ENCODE measurements at regions not wholly inside any gene's neighbourhood (a gene's known extent, or its start where the extent isn't known, plus 50 kb on each side); places are given as distances from the start of the nearest gene placed in this dataset.

DNA sequence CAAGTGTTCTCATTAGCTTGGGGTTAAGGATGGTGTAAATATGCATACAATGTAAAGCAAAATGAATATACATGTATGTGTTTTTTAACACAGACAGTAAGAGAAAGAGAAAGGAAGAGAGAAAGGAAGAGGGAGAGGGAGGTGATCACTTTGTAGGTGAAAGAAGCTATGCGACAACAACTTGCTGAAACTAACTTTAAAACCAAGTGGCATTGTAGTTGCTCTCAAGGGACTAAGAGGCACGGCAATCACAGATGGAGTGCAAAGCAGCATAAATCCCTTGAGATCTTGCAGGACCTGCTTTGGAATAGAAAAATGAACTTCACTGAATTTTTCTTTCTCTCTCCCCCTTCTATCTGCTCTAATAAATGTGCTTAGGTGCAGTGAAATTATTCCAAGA is 1665.0 kb upstream of the TENM3 start:
- H3K4me3 ChIP-seq (replicated peaks; ENCODE audit: insufficient read depth, low read length), result no peak overlapping the region
- TF ChIP-seq, protein P1, sequence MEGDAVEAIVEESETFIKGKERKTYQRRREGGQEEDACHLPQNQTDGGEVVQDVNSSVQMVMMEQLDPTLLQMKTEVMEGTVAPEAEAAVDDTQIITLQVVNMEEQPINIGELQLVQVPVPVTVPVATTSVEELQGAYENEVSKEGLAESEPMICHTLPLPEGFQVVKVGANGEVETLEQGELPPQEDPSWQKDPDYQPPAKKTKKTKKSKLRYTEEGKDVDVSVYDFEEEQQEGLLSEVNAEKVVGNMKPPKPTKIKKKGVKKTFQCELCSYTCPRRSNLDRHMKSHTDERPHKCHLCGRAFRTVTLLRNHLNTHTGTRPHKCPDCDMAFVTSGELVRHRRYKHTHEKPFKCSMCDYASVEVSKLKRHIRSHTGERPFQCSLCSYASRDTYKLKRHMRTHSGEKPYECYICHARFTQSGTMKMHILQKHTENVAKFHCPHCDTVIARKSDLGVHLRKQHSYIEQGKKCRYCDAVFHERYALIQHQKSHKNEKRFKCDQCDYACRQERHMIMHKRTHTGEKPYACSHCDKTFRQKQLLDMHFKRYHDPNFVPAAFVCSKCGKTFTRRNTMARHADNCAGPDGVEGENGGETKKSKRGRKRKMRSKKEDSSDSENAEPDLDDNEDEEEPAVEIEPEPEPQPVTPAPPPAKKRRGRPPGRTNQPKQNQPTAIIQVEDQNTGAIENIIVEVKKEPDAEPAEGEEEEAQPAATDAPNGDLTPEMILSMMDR (IDR thresholded peaks at IDR 0.05; ENCODE audit: insufficient read depth, low read length), result no peak
- TF ChIP-seq POLR2AphosphoS5 (IDR thresholded peaks at IDR 0.05; ENCODE audit: low read depth) (no peak), SPI1 (IDR thresholded peaks at IDR 0.05; ENCODE audit: borderline replicate concordance, low read depth) (no peak), GABPA (IDR thresholded peaks at IDR 0.05; ENCODE audit: low read depth) (no peak)
- TF ChIP-seq, protein P2, sequence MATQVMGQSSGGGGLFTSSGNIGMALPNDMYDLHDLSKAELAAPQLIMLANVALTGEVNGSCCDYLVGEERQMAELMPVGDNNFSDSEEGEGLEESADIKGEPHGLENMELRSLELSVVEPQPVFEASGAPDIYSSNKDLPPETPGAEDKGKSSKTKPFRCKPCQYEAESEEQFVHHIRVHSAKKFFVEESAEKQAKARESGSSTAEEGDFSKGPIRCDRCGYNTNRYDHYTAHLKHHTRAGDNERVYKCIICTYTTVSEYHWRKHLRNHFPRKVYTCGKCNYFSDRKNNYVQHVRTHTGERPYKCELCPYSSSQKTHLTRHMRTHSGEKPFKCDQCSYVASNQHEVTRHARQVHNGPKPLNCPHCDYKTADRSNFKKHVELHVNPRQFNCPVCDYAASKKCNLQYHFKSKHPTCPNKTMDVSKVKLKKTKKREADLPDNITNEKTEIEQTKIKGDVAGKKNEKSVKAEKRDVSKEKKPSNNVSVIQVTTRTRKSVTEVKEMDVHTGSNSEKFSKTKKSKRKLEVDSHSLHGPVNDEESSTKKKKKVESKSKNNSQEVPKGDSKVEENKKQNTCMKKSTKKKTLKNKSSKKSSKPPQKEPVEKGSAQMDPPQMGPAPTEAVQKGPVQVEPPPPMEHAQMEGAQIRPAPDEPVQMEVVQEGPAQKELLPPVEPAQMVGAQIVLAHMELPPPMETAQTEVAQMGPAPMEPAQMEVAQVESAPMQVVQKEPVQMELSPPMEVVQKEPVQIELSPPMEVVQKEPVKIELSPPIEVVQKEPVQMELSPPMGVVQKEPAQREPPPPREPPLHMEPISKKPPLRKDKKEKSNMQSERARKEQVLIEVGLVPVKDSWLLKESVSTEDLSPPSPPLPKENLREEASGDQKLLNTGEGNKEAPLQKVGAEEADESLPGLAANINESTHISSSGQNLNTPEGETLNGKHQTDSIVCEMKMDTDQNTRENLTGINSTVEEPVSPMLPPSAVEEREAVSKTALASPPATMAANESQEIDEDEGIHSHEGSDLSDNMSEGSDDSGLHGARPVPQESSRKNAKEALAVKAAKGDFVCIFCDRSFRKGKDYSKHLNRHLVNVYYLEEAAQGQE (IDR thresholded peaks at IDR 0.05; ENCODE audit: insufficient replicate concordance, low read depth), result no peak
- H3K27ac ChIP-seq (replicated peaks), result no peak overlapping the region
- no peak for DNase-seq (ENCODE audit: low read depth in 1 of 2, low spot score in 1 of 2)
- no peaks in the 10 kb centered on the region for H3K27me3 ChIP-seq (ENCODE audit: insufficient read depth, poor library complexity, severe bottlenecking)

DNA sequence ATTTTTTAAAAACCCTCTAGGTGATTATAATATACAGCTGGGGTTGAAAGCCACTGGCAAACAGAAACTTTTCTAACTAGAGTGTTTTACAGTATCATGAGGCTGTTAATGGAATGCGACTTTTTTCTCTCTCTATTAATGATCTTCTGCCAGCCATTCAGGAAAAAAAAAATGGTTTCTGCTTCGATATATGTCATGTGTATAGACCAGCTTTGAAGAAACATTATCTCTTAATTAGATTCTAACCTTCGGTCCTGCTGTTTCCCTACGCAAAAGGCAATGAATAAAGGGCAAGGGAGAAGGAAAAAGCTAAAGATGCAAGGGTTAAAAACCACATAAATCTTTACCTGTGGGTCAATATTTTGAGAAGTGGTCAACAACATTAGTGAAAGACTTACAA is 1662.1 kb upstream of the TENM3 start:
- no peak overlapping the region for H3K4me3 ChIP-seq (replicated peaks; ENCODE audit: insufficient read depth, low read length)
- TF ChIP-seq, protein P1 (IDR thresholded peaks at IDR 0.05; ENCODE audit: insufficient read depth, low read length), result no peak
- TF ChIP-seq GABPA (IDR thresholded peaks at IDR 0.05; ENCODE audit: low read depth) (no peak), SPI1 (IDR thresholded peaks at IDR 0.05; ENCODE audit: borderline replicate concordance, low read depth) (no peak), POLR2AphosphoS5 (IDR thresholded peaks at IDR 0.05; ENCODE audit: low read depth) (no peak)
- TF ChIP-seq, protein P2 (IDR thresholded peaks at IDR 0.05; ENCODE audit: insufficient replicate concordance, low read depth), result no peak
- DNase-seq (ENCODE audit: low read depth in 1 of 2, low spot score in 1 of 2), result no peak
- no peak overlapping the region for H3K27ac ChIP-seq (replicated peaks)
- H3K27me3 ChIP-seq (ENCODE audit: insufficient read depth, poor library complexity, severe bottlenecking), result no peaks in the 10 kb centered on the region

DNA sequence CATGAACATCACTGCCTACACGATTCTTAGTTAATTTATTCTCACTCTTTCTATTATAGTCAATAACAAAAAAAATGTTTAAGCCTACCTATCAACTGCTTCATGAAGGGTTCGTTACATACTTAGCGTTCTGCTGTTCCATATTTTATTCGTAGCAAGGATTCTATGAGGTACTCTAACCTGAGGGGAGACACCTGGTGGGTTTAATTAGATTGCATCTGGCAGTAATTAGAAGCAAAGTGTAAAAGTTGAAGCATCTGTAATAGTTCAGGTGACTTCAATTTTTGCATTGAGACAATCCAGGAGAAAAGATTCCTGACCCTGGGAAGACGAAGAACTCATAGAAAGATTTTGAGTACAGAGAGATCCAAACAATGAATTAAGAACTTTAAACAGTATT is 1655.8 kb upstream of the TENM3 start:
- DNase-seq (ENCODE audit: low read depth in 1 of 2, low spot score in 1 of 2), result no peak
- Histone ChIP-seq H3K27me3 (ENCODE audit: insufficient read depth, poor library complexity, severe bottlenecking) (no peaks in the 10 kb centered on the region), H3K4me3 (replicated peaks; ENCODE audit: insufficient read depth, low read length) (no peak overlapping the region), H3K27ac (replicated peaks) (no peak overlapping the region)
- TF ChIP-seq, protein P2 (IDR thresholded peaks at IDR 0.05; ENCODE audit: insufficient replicate concordance, low read depth), result no peak
- TF ChIP-seq GABPA (IDR thresholded peaks at IDR 0.05; ENCODE audit: low read depth) (no peak), POLR2AphosphoS5 (IDR thresholded peaks at IDR 0.05; ENCODE audit: low read depth) (no peak), SPI1 (IDR thresholded peaks at IDR 0.05; ENCODE audit: borderline replicate concordance, low read depth) (no peak)
- TF ChIP-seq, protein P1 (IDR thresholded peaks at IDR 0.05; ENCODE audit: insufficient read depth, low read length), result no peak

All from HL-60 (cell line).